ENCODE measurements at regions not wholly inside any gene's neighbourhood (a gene's known extent, or its start where the extent isn't known, plus 50 kb on each side); places are given as distances from the start of the nearest gene placed in this dataset.

DNA sequence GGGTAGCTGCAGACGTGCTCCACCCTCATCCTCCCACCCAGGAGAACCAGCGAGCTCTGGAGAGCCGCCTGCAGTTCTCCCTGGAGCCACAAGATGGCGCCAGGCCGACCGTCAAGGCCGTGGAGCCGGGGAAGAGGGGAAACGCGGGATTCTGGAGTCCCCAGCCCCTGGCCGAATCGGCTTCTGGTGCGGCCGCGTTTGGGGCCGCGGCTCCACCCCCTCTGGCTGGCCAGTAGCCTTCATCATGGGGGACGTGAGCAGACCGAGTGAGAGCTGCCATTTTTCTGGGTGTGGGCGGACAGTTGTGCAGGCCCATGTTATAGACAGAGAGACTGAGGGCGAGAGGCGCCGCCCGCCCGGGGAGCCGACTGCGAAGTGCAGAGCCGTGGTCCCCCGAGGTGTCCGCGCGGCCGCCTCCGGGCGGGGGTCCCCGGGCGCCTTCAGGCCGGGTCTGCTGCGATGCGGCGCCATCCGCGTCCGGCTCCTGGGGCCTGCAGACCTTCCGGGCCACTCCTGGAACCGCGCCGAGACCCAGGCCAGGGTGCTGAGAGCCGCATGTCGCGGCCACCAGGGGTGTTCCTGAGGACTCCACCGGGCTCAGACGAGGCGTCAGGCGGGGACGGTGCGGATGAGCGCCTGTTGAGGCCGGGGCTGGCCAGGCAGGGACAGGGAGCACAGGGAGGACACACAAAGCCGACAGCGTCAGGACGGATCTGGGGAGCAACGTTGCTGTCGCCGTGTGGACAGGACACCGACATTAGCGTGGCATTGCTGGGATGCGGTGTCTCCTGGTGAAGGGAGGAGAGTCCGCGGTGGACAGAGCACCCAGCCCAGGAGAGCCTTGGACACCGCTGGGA is 418.2 kb upstream of the HS6ST1 start:
- ChIA-PET POLR2A (interaction anchor here (0.6 to 0.7 kb wide), 3 partner anchors 63 to 591 kb away, joined by 3 read pairs; no protein-coding TSS in a partner anchor), CTCF (ENCODE audit: low intra/inter-chr PET ratio) (interaction anchor here (0.6 to 1.2 kb wide), 4 partner anchors 19 to 661 kb away, joined by 3 to 6 read pairs (median 4); no protein-coding TSS in a partner anchor)
- Histone ChIP-seq H3K79me2 (ENCODE audit: control insufficient read depth, insufficient read depth, low read length) (no peaks in the 10 kb centered on the region), H4K20me1 (replicated peaks; ENCODE audit: control insufficient read depth, insufficient read depth, low read length) (0 out of 2 replicates have a peak, but pooled peaks cover 7% of the 10 kb centered on the region), H3K4me2 (ENCODE audit: insufficient read depth, low read length) (peak overlapping the region; percentile 61), H3K36me3 (ENCODE audit: control insufficient read depth, insufficient read depth, low read length) (no peaks in the 10 kb centered on the region), H3K9me1 (ENCODE audit: control insufficient read depth, insufficient read depth, low read length) (no peaks in the 10 kb centered on the region), H3K4me3 (no peak overlapping the region), H3K27me3 (ENCODE audit: control insufficient read depth in 2 of 2, insufficient read depth in 2 of 2, low read length in 2 of 2) (peaks cover 4 to 41% of the 10 kb centered on the region in 2 experiments; a peak in 2 of 5 replicates), H3K27ac (ENCODE audit: extremely low read depth, low read depth, low read length) (no peak overlapping the region), H3K4me1 (replicated peaks in 1 of 2; ENCODE audit: control insufficient read depth in 2 of 2, insufficient read depth in 2 of 2, low read length in 2 of 2) (peaks cover 0 to 10% of the 10 kb centered on the region in 2 experiments; a peak in 2 of 5 replicates), H3K9me3 (replicated peaks; ENCODE audit: control insufficient read depth, insufficient read depth, low read depth, low read length) (no peaks in the 10 kb centered on the region), H2AFZ (ENCODE audit: low read depth, low read length) (0 out of 2 replicates have a peak overlapping the region, but pooled peaks have one; percentile 16), H3K9ac (ENCODE audit: insufficient read depth in 1 of 2, low read depth in 2 of 2, low read length in 2 of 2) (peak overlapping the region in 1 of 2 experiments; percentile 87; a peak in 2 of 4 replicates)
- no TSS peak for BruUV-seq (replicated peaks)
- ATAC-seq = peak; percentile 96
- in situ Hi-C loops (cut with MboI) (no loop called here), intact Hi-C loops (cut with micrococcal nuclease) (loop anchor here (1.0 to 10.0 kb wide), 2 partner anchors 658 to 1112 kb away; no protein-coding TSS in a partner anchor)
- peak; percentile 77 for FAIRE-seq
- WGBS (ENCODE audit: insufficient coverage, low coverage, missing lambda C conversion rate) = 12% methylated on average over 41 of the region's 71 CpGs
- DNase-seq (ENCODE audit: extremely low read depth in 1 of 4, low spot score in 3 of 4) = peak; percentile 78 to 88 (median 84)
- TF ChIP-seq ZNF165 (CRISPR knock-in tag; IDR thresholded peaks at IDR 0.05; ENCODE audit: borderline replicate concordance) = no peak
- TF ChIP-seq, protein P1, sequence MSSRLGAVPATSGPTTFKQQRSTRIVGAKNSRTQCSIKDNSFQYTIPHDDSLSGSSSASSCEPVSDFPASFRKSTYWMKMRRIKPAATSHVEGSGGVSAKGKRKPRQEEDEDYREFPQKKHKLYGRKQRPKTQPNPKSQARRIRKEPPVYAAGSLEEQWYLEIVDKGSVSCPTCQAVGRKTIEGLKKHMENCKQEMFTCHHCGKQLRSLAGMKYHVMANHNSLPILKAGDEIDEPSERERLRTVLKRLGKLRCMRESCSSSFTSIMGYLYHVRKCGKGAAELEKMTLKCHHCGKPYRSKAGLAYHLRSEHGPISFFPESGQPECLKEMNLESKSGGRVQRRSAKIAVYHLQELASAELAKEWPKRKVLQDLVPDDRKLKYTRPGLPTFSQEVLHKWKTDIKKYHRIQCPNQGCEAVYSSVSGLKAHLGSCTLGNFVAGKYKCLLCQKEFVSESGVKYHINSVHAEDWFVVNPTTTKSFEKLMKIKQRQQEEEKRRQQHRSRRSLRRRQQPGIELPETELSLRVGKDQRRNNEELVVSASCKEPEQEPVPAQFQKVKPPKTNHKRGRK (tag; IDR thresholded peaks at IDR 0.05) = no peak
- no peak for TF ChIP-seq ZNF696 (CRISPR knock-in tag; conservative IDR thresholded peaks at IDR 0.05)
- no peak for TF ChIP-seq CBFB (CRISPR knock-in tag; IDR thresholded peaks at IDR 0.05)
- TF ChIP-seq NFATC3 (IDR thresholded peaks at IDR 0.05) = peak; percentile 87; the same call in 1 of the 2 replicates
- TF ChIP-seq, protein P2, sequence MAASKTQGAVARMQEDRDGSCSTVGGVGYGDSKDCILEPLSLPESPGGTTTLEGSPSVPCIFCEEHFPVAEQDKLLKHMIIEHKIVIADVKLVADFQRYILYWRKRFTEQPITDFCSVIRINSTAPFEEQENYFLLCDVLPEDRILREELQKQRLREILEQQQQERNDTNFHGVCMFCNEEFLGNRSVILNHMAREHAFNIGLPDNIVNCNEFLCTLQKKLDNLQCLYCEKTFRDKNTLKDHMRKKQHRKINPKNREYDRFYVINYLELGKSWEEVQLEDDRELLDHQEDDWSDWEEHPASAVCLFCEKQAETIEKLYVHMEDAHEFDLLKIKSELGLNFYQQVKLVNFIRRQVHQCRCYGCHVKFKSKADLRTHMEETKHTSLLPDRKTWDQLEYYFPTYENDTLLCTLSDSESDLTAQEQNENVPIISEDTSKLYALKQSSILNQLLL (CRISPR knock-in tag; IDR thresholded peaks at IDR 0.05; ENCODE audit: borderline replicate concordance) = no peak
- TF ChIP-seq, protein P3, sequence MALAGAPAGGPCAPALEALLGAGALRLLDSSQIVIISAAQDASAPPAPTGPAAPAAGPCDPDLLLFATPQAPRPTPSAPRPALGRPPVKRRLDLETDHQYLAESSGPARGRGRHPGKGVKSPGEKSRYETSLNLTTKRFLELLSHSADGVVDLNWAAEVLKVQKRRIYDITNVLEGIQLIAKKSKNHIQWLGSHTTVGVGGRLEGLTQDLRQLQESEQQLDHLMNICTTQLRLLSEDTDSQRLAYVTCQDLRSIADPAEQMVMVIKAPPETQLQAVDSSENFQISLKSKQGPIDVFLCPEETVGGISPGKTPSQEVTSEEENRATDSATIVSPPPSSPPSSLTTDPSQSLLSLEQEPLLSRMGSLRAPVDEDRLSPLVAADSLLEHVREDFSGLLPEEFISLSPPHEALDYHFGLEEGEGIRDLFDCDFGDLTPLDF (CRISPR knock-in tag; IDR thresholded peaks at IDR 0.05) = no peak
